ENCODE measurements at regions not wholly inside any gene's neighbourhood (a gene's known extent, or its start where the extent isn't known, plus 50 kb on each side); places are given as distances from the start of the nearest gene placed in this dataset.
"Not testable (repeated sequence)": the region's sequence is repeated elsewhere in the genome, so short reads cannot be mapped to it uniquely, and the experiment has no call there.

DNA sequence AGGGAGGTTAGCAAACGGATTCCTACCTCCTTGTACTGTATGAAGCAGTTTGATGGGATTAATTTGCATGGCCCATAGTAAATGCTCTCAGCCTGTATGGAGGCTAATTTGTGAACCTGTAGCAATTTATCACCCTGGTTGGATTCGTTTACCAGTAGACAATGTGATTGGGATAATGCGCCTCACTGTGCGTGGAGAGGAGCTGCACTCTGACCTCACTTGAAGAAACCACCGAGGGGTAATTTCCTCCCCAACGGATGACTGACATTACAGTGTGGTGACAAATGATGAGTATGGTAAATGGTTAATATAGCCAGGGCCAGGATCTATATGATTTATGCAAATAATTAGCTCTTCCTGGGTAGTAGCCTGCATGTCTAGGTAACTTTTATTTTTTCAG is 479.1 kb upstream of the RBFOX1 start:
- no peak for DNase-seq (ENCODE audit: low spot score)

GRCh38 chr16:6852643-6853225 is 479.9 kb upstream of the RBFOX1 start:
- DNase-seq (ENCODE audit: low spot score) = peak; percentile 10

DNA sequence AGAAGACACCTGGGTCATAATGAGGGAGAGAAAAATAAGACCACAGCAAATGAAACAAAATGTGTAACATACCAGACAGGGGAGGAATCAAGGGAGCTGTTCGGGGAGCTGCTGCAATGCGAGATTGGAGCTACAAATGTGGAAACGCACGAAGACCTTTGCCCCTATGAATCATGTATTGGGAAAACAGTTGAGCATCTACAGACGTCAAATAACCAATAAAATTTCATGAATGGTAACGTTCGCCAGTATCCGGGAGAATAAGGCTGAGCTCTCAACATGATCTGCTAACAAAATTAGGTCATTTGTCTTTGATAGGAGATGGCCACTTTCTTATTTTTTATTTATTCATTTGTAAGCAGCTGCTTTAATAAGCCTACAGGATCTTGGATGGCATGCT is 486.2 kb upstream of the RBFOX1 start:
- DNase-seq (ENCODE audit: low spot score) = no peak

DNA sequence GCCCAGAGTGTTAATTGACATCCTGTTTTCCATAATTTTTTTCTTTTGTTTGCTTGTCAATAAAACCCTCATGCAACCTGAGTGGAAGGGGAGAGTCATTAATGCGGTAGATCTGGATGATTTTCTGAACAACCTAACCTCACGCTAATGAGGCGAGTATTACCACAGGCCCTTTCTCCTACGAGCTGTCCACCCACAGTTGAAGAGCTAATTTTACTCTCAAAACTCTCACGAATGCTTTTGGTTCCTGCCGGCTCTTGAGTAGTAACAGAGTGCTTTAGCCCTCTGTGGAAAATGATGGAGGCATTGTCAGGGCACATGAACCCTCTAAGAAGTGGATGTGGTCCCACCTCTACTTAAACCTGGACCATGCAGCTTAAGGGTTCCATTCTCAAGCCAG is 491.3 kb upstream of the RBFOX1 start:
- DNase-seq (ENCODE audit: low spot score) = no peak

DNA sequence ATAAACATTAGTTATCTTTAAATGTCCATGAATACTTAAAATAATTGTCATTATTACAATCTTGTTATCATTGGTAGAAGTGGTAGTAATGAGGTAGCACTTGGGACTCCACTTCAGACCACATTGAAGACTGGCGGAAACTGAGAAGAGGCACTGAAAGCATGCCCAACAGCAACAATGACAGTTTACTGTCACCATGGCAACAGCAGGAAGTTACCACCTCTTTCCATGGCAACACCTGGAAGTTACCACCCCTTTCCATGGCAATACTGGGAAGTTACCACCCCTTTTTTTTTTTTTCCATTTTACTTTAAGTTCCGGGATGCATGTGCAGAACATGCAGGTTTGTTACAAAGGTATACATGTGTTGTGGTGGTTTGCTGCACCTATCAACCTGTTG is 494.9 kb upstream of the RBFOX1 start:
- DNase-seq (ENCODE audit: low spot score) = no peak

DNA sequence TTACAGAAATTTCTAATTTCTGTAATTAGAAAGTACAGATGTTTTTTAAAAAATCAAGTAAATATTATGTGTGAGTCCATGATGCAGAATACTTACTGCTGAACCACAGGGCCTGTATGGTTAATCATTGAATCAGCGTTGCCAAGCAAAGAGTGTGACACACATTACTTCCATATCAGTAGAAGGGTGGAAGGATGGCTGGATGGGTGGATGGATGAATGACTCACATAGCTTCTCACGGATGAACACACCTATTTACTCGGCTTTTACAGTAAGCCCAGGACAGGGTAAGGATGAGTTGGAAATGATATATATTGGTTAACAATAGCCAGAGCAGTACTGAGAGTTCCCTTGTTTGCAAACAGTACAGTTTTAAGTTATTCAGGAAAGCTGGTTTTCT is 495.9 kb upstream of the RBFOX1 start:
- no peak for DNase-seq (ENCODE audit: low spot score)

GRCh38 chr16:6835941-6836340 is 496.7 kb upstream of the RBFOX1 start:
- no peak for DNase-seq (ENCODE audit: low spot score)

DNA sequence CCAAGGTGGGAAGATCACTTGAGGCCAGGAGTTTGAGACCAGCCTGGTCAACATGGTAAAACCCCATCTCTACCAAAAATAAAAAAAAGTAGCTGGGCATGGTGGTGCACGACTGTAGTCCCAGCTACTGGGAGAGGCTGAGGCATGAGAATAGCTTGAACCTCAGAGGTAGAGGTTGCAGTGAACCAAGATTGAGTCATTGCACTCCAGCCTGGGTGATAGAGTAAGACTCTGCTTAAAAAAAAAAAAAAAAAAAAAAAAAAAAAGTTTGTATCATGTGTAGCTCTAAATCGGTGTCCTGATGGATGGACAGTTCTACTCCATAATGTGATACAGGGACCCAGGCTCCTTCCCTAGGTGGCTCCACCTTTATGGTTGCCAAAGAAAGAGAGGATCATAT is 497.1 kb upstream of the RBFOX1 start:
- DNase-seq (ENCODE audit: low spot score) = no peak

DNA sequence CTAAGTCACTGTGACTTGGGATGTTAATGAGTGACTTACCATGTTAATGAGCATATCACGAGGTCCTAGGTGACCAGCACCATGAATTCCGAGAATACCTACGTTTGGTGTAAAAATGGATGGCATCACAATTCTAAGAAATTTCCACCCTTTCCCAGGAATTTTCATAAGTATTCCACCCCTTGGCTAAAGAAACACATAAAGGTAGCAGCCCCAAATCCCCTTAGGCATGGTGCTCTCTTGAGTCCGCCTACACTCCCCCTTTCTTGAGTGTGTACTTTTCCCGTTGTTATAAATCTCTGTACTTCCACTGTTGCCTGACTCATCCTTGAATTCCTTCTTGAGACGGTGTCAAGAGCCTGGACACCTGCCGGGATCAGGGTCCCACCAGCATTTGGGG is 504.0 kb upstream of the RBFOX1 start:
- no peak for DNase-seq (ENCODE audit: low spot score)

GRCh38 chr16:6827931-6828330 is 504.7 kb upstream of the RBFOX1 start:
- DNase-seq (ENCODE audit: low spot score) = no peak

DNA sequence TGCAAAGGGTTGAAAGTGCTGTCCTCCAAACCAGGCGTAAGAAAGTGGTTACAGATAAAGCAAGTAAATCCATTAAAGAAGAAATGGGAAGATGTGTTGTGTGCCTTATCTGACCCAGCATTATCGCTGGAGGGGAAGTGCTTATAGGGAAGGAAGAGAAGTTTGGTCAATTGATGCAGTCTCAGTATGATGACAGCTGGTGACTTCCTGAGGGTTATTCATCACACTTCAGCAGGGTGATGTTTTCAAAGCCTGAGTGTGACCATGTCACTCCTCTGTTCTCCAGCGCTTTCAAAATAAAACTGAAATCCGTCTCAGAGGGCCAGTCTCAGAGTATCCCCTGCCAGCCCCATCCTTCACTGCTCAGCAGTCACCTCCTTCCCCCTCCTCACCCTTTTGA is 505.4 kb upstream of the RBFOX1 start:
- no peak for DNase-seq (ENCODE audit: low spot score)

DNA sequence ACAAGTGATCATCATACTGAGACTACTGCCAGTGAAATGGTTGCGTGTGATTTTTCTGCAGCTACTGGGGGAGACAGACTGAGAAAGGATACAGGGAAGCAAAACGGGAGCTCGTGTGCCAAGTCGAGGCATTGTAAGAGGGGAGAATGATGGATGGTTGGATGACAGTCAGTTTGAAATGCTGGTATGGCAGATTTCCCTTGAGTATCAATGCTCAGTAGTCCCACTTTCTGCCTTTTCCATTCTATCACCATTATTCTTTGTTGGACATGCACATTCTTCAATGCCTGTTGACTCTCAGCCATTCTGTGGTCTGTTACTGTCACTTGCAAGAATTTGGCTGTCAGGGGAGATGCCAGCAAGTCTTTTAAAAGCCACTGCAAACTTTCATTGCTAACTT is 510.6 kb upstream of the RBFOX1 start:
- no peak for DNase-seq (ENCODE audit: low spot score)

DNA sequence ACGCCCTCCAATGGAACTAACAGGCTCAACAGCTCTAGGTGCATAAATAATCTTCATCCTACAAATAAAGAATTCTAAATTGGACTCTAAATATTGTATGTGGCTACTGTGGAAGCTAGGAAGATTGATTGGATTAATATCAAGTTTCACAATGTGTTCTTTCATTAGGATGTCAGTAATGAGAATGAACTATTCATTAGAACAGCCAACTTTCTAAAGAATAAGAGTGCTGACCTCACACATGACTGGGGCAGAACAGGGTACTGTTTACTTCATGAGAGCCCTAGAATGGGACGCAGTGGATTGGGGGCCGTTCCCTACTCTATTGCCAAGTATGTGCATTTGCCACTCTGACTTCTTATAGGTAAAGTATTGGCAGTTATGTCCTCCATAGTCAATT is 528.2 kb upstream of the RBFOX1 start:
- DNase-seq (ENCODE audit: low spot score) = no peak

DNA sequence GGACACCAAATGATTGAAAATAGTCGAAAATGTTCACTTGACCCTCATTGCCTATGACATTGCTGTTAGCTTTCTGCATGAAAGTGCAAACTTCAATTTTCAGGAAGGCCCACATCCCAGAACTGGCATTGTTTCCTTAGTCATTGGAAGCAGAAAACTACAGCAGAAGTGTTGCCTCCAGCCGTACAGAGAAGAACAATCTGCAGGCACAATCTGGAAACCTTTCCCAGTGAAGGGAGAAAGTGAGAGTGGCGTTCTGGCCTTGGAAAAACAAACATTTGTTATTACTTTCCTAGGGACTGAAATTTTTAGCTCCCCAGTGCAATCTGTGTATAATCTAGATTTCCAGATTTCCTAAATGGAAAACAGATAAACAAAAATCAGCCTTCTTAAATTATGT is 529.5 kb upstream of the RBFOX1 start:
- DNase-seq (ENCODE audit: low spot score) = no peak

GRCh38 chr16:6797223-6797622 is 535.4 kb upstream of the RBFOX1 start:
- DNase-seq (ENCODE audit: low spot score) = no peak

DNA sequence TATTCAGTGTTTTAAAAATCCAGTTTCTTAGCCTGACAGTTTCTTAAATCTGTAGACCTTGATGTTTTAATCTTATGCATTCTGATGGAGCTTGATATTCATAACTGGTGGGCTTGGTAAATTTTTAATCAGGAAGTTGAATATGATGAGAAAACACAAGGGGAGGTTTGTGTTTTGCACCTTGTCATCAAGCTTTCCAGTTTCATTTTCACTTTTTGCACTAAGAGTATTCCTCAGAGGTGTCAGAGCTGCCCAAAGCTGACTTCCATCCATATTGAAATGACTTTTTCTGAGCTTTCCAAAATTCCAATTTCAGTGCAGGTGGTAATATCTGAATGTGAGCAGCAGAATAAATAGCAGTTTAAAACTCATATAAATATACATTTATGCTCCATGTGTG is 555.0 kb upstream of the RBFOX1 start:
- no peak for DNase-seq (ENCODE audit: low spot score)

DNA sequence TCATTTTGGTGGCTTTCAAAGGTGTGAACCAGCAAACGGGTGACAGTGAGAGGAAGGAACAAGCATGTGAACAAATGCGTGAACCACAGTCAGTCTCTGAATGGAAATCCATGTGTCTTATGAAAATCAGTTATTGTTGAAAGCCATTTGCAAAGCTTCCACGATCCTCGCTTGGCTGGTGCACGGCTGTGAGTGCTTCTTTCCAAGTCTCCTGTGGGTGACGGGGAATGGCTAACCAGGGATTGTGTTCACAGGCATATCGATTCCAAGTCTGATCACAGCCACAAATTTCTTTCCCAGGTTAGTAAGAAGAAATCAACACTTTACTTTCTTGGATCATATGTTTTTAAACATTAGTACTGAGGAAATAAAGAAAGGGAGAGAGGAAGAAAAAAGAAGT is 556.9 kb upstream of the RBFOX1 start:
- no peak for DNase-seq (ENCODE audit: low spot score)

- DNase-seq (ENCODE audit: low spot score) = no peak
Observed at GRCh38 chr16:6771956-6772355, 560.7 kb upstream of the RBFOX1 start.

DNA sequence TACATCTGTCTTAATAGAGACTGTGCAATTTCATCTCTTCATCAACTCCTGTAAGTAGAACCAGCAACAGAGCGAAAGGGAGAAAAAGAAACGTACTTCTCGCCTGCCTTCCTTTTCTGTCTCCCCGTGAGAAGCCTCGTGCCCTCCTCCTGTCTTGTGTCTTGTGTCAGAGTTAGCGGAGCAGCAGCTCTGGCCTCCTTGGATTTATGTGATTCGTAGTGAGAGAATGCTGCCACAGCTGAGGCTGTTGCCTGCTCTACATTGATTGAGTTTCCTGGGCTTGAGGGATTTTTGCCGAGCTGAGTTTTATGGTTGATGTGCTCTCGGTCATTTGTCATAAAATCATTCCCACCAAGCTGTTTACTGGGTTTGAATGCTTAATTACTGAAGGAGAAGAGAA is 579.1 kb upstream of the RBFOX1 start:
- DNase-seq (ENCODE audit: low spot score) = no peak

DNA sequence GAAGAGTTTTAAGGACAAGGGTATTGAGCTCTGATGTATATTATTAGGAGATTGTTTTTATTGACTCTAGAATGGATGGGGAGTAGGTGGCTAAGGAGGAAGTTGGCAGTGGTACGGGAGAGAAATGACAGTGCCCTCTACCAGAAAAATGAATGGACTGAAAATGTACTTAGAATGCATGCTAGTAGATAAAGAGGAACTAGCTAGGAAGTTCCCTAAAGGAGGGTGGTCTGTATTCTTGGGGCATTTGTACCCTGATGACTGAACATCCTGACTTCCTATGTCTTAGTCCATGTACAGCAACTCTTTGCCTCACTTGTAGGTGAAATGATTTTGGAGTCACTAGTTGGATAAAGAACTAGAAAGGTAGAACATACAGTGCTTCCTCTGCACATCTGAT is 581.5 kb upstream of the RBFOX1 start:
- DNase-seq (ENCODE audit: low spot score) = no peak

GRCh38 chr16:6749698-6750097 is 582.9 kb upstream of the RBFOX1 start:
- no peak for DNase-seq (ENCODE audit: low spot score)

DNA sequence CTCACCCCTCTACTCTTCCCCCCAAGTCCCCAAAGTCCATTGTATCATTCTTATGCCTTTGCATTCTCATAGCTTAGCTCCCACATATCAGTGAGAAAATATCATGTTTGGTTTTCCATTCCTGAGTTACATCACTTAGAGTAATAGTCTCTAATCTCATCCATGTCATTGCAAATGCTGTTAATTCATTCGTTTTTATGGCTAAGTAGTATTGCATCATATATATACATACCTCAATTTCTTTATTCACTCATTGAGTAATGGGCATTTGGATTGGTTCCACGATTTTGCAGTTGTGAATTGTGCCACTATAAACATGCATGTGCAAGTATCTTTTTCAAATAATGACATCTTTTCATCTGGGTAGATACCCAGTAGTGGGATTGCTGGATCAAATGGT is 596.3 kb upstream of the RBFOX1 start:
- DNase-seq (ENCODE audit: low spot score) = not testable (repeated sequence)

DNA sequence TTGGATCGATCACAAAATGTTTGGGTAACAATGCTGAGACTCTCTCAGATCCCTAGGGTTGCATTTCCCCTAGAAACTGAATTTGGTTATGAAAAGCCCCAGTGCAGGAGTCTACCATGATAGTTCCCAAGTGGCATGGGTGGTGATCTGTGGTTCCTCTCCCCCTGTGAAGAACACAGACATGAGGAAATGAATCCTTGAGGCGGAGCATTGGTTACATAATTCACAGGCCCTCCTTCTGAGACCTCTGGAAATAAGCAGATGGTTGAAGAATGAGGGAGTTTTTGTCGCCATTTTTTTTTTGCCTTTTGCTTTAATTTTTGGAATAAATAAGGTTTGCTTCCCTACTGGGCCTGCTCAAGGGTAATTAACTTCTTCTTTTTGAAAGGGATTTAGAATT is 597.0 kb upstream of the RBFOX1 start:
- DNase-seq (ENCODE audit: low spot score) = no peak

DNA sequence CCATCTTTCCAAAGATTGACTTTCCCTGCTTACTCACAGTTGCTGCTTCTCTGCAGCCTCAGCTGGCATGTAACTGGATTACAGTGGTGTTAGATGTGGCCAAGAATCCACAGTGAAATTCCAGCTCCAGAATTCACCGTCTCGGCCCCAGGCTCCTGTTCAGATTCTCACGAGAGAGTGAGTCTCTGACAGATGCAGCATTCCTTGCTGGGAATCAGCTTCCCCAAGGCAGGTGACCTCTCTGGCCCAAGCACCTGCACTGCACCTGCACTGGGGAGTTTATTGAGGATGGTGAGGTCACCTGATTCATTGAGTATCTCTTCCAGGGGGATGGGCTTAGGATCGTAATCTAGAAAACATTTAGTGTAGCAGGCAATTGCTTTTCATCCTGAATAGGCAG is 600.5 kb upstream of the RBFOX1 start:
- no peak for DNase-seq (ENCODE audit: low spot score)

GRCh38 chr16:6728381-6728780 is 604.3 kb upstream of the RBFOX1 start:
- no peak for DNase-seq (ENCODE audit: low spot score)
